Peyer's patch (tissue), 4 donors: ENCODE measurements at regions not wholly inside any gene's neighbourhood (a gene's known extent, or its start where the extent isn't known, plus 50 kb on each side); places are given as distances from the start of the nearest gene placed in this dataset.

ENCODE experiments used
- DNase-seq, 3 donors: peaks; one replicate each; pipeline ENCODE4 v3.0.0-alpha.2; 2017 to 2019
- H3K27ac ChIP-seq, 4 donors: fragments of 200-600 bp; sonication (generic); one replicate each; pipeline ENCODE4 v1.5.1; 2016 to 2019
- H3K27me3 ChIP-seq, 2 donors: fragments of 200-600 bp; sonication (generic); one replicate each; pipeline ENCODE4 v1.5.1; 2019
- H3K36me3 ChIP-seq, 3 donors: fragments of 200-600 bp; sonication (generic); one replicate each; pipeline ENCODE4 v1.5.1; 2016 to 2019
- H3K4me1 ChIP-seq, 4 donors: fragments of 200-600 bp; sonication (generic); one replicate each; pipeline ENCODE4 v1.5.1; 2016 to 2019
- H3K4me3 ChIP-seq, 4 donors: fragments of 200-600 bp; sonication (generic); 1 replicate in 3 of 4; 2 replicates in 1 of 4; pipeline ENCODE4 v1.5.1; 2016 to 2019; ENCODE audit warnings: mild to moderate bottlenecking in 1 of 4
- H3K9me3 ChIP-seq, 4 donors: fragments of 200-600 bp; sonication (generic); one replicate each; pipeline ENCODE4 v1.5.1; 2016 to 2019; ENCODE audit warnings: mild to moderate bottlenecking in 1 of 4
- POLR2A ChIP-seq, 2 donors: fragments of 450-650 bp; IDR thresholded peaks; one replicate each; pipeline ENCODE4 v1.5.1; 2017; ENCODE audit warnings: antibody characterized with exemption in 2 of 2, mild to moderate bottlenecking in 2 of 2, moderate library complexity in 2 of 2
- TF ChIP-seq, protein P1 (sequence below), 6 experiments: fragments of 450-650 bp in 4 of 6; fragments of 200-600 bp in 2 of 6; sonication (generic) in 1 of 6; IDR thresholded peaks; one replicate each; pipeline ENCODE4 v1.5.1; 2017 to 2019; ENCODE audit warnings: antibody characterized with exemption in 6 of 6, mild to moderate bottlenecking in 3 of 6, moderate library complexity in 1 of 6

DNA sequence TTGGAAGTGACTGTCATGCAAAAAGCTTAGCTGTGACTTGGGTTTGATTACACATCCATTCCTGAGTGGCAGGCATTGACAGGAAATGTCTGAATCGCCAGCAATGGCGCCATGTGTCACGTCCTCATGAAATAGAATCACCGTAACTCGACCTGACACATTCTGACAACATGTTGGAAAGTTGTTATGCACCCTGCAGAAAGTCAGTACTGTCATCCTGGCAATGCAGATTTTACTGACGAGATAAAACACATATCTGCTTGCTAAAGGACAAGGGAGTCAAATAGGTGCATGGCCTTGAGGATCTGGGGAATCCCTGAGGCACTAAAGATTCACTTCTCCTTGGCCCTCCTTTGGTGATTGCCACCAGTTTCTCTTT lies 344.2 kb downstream of the SPATA31D1 start:
- H3K4me1 ChIP-seq = no peaks in the 10 kb centered on the region
- H3K27me3 ChIP-seq = no peaks in the 10 kb centered on the region
- no peak overlapping the region for H3K27ac ChIP-seq
- H3K4me3 ChIP-seq = no peak overlapping the region
- H3K9me3 ChIP-seq = no peaks in the 10 kb centered on the region
- no peaks in the 10 kb centered on the region for H3K36me3 ChIP-seq
- no peak for TF ChIP-seq POLR2A (IDR thresholded peaks at IDR 0.05)
- TF ChIP-seq, protein P1, sequence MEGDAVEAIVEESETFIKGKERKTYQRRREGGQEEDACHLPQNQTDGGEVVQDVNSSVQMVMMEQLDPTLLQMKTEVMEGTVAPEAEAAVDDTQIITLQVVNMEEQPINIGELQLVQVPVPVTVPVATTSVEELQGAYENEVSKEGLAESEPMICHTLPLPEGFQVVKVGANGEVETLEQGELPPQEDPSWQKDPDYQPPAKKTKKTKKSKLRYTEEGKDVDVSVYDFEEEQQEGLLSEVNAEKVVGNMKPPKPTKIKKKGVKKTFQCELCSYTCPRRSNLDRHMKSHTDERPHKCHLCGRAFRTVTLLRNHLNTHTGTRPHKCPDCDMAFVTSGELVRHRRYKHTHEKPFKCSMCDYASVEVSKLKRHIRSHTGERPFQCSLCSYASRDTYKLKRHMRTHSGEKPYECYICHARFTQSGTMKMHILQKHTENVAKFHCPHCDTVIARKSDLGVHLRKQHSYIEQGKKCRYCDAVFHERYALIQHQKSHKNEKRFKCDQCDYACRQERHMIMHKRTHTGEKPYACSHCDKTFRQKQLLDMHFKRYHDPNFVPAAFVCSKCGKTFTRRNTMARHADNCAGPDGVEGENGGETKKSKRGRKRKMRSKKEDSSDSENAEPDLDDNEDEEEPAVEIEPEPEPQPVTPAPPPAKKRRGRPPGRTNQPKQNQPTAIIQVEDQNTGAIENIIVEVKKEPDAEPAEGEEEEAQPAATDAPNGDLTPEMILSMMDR (IDR thresholded peaks at IDR 0.05) = no peak
- no peak for DNase-seq

DNA sequence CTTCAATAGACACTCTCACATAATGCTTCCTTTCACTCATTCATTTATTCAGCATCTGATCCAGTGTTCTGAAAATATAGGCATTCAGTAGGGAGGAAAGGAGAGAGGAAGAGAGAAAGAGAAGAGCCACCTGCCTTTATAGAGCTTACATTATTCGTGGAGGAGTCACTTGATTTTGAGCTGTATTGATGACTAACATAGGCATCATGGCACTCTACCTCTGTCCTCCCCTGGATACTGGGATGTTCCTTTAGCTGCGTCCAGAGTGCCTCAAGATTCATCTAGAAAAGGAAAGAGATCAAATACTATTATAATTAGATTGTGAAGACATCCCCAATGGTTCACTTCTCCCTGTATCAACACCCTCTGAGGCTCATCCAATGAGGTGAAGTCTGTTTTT lies 345.1 kb downstream of the SPATA31D1 start:
- Histone ChIP-seq H3K4me1 (no peaks in the 10 kb centered on the region), H3K27me3 (no peaks in the 10 kb centered on the region), H3K27ac (no peak overlapping the region), H3K4me3 (no peak overlapping the region), H3K36me3 (no peaks in the 10 kb centered on the region), H3K9me3 (no peaks in the 10 kb centered on the region)
- no peak for TF ChIP-seq POLR2A (IDR thresholded peaks at IDR 0.05)
- TF ChIP-seq, protein P1 (IDR thresholded peaks at IDR 0.05) = no peak
- no peak for DNase-seq

DNA sequence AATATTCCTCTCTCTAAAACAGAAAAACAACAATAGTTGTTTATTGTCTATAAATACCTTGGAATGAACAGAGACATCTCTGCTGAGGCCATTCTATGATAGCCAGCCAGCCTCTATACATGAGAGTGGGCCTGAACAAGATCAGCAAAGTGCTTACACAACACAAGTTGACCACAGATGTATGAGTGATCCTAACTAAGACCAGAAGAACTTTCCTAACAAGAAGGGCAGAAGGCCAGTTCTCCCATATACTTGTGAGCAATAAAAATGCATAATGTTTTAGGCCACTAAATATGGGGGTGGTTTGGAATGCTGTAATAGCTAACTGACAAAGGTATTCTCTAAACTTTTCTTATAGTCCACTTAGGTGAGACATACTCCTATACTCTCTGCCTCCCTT lies 345.7 kb downstream of the SPATA31D1 start:
- H3K27ac ChIP-seq = no peak overlapping the region
- no peaks in the 10 kb centered on the region for H3K27me3 ChIP-seq
- DNase-seq = no peak
- no peaks in the 10 kb centered on the region for H3K9me3 ChIP-seq
- TF ChIP-seq POLR2A (IDR thresholded peaks at IDR 0.05) = no peak
- TF ChIP-seq, protein P1 (IDR thresholded peaks at IDR 0.05) = no peak
- H3K4me1 ChIP-seq = no peaks in the 10 kb centered on the region
- no peak overlapping the region for H3K4me3 ChIP-seq
- H3K36me3 ChIP-seq = no peaks in the 10 kb centered on the region

DNA sequence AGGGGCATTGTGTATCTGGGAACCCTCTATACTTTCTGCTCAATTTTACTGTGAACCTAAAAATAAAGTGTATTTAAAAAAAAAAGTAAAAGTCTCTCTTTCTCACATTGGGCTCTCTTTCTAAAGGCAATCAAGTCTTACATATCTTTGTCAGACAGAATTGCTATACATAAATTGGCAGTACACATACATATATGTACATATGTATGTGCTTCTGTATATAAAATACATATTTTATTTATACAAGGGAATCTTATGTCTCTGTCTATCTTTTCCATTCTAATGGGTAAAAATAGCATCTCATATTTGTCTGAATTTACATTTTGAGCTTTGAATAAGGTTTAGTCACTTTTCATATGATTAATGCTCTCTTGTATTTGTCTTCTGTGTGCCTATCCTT lies 348.8 kb downstream of the SPATA31D1 start:
- H3K4me3 ChIP-seq = no peak overlapping the region
- no peaks in the 10 kb centered on the region for H3K27me3 ChIP-seq
- H3K4me1 ChIP-seq = no peaks in the 10 kb centered on the region
- TF ChIP-seq, protein P1 (IDR thresholded peaks at IDR 0.05) = no peak
- TF ChIP-seq POLR2A (IDR thresholded peaks at IDR 0.05) = no peak
- H3K27ac ChIP-seq = no peak overlapping the region
- DNase-seq = no peak
- no peaks in the 10 kb centered on the region for H3K36me3 ChIP-seq
- no peaks in the 10 kb centered on the region for H3K9me3 ChIP-seq

DNA sequence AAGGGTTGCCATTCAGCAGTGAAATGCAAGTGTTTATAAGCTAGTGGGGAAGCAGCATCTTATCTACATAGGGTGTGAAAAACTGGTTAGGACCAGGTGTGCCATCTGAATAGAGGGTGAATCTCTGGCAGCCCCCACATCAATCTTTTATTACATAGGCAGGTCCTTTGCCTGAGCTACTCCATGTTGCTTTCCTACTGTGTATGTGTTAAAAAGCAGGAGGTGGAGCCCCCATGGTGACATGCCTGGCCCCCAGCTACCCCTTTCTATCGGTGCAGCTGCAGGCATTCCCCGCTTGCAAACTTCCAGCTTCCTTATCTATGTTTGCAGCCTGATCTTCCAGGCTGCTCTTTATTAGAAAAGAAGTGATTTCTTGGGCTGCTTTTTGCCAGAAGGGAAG lies 353.5 kb downstream of the SPATA31D1 start:
- Histone ChIP-seq H3K4me3 (no peak overlapping the region), H3K27ac (no peak overlapping the region), H3K4me1 (no peaks in the 10 kb centered on the region), H3K9me3 (peaks cover 0 to 3% (median 0%) of the 10 kb centered on the region in 4 donors), H3K36me3 (no peaks in the 10 kb centered on the region), H3K27me3 (no peaks in the 10 kb centered on the region)
- DNase-seq = no peak
- TF ChIP-seq, protein P1 (IDR thresholded peaks at IDR 0.05) = no peak
- TF ChIP-seq POLR2A (IDR thresholded peaks at IDR 0.05) = no peak

DNA sequence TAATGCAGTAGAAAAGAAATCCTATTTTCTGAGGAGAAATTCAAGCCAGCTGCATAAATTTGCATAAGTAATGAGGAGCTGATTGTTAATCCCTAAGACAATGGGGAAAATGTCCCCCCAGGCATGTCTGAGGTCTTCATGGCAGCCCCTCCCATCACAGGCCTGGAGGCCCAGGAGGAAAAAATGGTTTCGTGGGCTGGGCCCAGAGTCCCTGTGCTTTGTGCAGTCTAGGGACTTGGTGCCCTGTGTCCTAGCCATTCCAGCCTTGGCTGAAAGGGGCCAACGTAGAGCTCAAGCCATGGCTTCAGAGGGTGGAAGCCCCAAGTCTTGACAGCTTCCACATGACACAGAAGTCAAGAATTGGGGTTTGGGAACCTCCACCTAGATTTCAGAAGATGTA lies 357.5 kb downstream of the SPATA31D1 start:
- H3K27me3 ChIP-seq = no peaks in the 10 kb centered on the region
- no peaks in the 10 kb centered on the region for H3K36me3 ChIP-seq
- no peak overlapping the region for H3K27ac ChIP-seq
- TF ChIP-seq, protein P1 (IDR thresholded peaks at IDR 0.05) = no peak
- no peak for TF ChIP-seq POLR2A (IDR thresholded peaks at IDR 0.05)
- DNase-seq = no peak
- H3K4me3 ChIP-seq = no peak overlapping the region
- peaks cover 0 to 3% (median 0%) of the 10 kb centered on the region in 4 donors for H3K9me3 ChIP-seq
- H3K4me1 ChIP-seq = no peaks in the 10 kb centered on the region
